H9 (cell line): ENCODE measurements at regions not wholly inside any gene's neighbourhood (a gene's known extent, or its start where the extent isn't known, plus 50 kb on each side); places are given as distances from the start of the nearest gene placed in this dataset.

Experiments used
- DNase-seq: peaks from one replicate; pipeline ENCODE4 v3.0.0-alpha.2; 2017
- H2AFZ ChIP-seq: one replicate; pipeline ENCODE4 v1.6.1; 2013; ENCODE audit warnings: mild to moderate bottlenecking, low read length, control low read depth, moderate library complexity
- H2AK5ac ChIP-seq: 2 replicates; pipeline ENCODE4 v1.6.1; 2013; ENCODE audit warnings: low read length, control low read depth, mixed read lengths; ENCODE audit not compliant: insufficient read length
- H2BK120ac ChIP-seq: one replicate; pipeline ENCODE4 v1.6.1; 2013; ENCODE audit warnings: low read depth, mild to moderate bottlenecking, low read length, control low read depth, inconsistent platforms; ENCODE audit not compliant: poor library complexity, severe bottlenecking
- H2BK12ac ChIP-seq: 2 replicates; pipeline ENCODE4 v1.6.1; 2013; ENCODE audit warnings: low read length, control low read depth, mixed read lengths, low read depth; ENCODE audit not compliant: insufficient read length
- H2BK15ac ChIP-seq: 2 replicates; pipeline ENCODE4 v1.6.1; 2013; ENCODE audit warnings: low read depth, low read length, control low read depth
- H2BK20ac ChIP-seq: one replicate; pipeline ENCODE4 v1.6.1; 2013; ENCODE audit warnings: low read depth, mild to moderate bottlenecking, low read length, control low read depth, inconsistent platforms; ENCODE audit not compliant: poor library complexity, severe bottlenecking
- H2BK5ac ChIP-seq: 2 replicates; pipeline ENCODE4 v1.6.1; 2013; ENCODE audit warnings: low read length, control low read depth, mixed read lengths; ENCODE audit not compliant: insufficient read length
- H3K14ac ChIP-seq: 2 replicates; pipeline ENCODE4 v1.6.1; 2013; ENCODE audit warnings: low read length, control low read depth; ENCODE audit not compliant: insufficient read depth
- H3K18ac ChIP-seq: 2 replicates; pipeline ENCODE4 v1.6.1; 2013; ENCODE audit warnings: low read depth, mild to moderate bottlenecking, mixed read lengths, low read length, control low read depth; ENCODE audit not compliant: insufficient read length
- H3K23ac ChIP-seq: 2 replicates; pipeline ENCODE4 v1.6.1; 2013; ENCODE audit warnings: low read length, control low read depth, mixed read lengths, low read depth; ENCODE audit not compliant: insufficient read length
- H3K23me2 ChIP-seq: 2 replicates; pipeline ENCODE4 v1.6.1; 2013; ENCODE audit warnings: low read depth, mild to moderate bottlenecking, mixed read lengths, low read length, control low read depth; ENCODE audit not compliant: insufficient read length, poor library complexity, severe bottlenecking
- H3K27ac ChIP-seq: 2 replicates; pipeline ENCODE4 v1.5.1; 2013; ENCODE audit warnings: low read length, control low read depth, mixed read lengths, low read depth; ENCODE audit not compliant: insufficient read length
- H3K27me3 ChIP-seq: 2 replicates; pipeline ENCODE4 v1.6.1; 2013; ENCODE audit warnings: low read length, control low read depth, inconsistent platforms; ENCODE audit not compliant: insufficient read depth
- H3K4ac ChIP-seq: 2 replicates; pipeline ENCODE4 v1.6.1; 2013; ENCODE audit warnings: low read depth, mild to moderate bottlenecking, control low read depth, inconsistent platforms, low read length, moderate library complexity
- H3K4me1 ChIP-seq: 2 replicates; pipeline ENCODE4 v1.6.1; 2013; ENCODE audit warnings: low read length, control low read depth, inconsistent platforms; ENCODE audit not compliant: insufficient read depth
- H3K4me2 ChIP-seq: 2 replicates; pipeline ENCODE4 v1.6.1; 2013; ENCODE audit warnings: low read length, control low read depth, mixed read lengths; ENCODE audit not compliant: insufficient read length, insufficient read depth
- H3K56ac ChIP-seq: 2 replicates; pipeline ENCODE4 v1.6.1; 2013; ENCODE audit warnings: low read depth, mild to moderate bottlenecking, mixed read lengths, low read length, control low read depth; ENCODE audit not compliant: insufficient read length
- H3K79me1 ChIP-seq: 2 replicates; pipeline ENCODE4 v1.6.1; 2013; ENCODE audit warnings: low read depth, mild to moderate bottlenecking, moderate library complexity, low read length, control low read depth, inconsistent platforms; ENCODE audit not compliant: insufficient read depth, poor library complexity, severe bottlenecking
- H3K79me2 ChIP-seq: 2 replicates; pipeline ENCODE4 v1.6.1; 2013; ENCODE audit warnings: low read length, control low read depth, inconsistent platforms; ENCODE audit not compliant: insufficient read depth
- H3K9ac ChIP-seq: 2 replicates; pipeline ENCODE4 v1.6.1; 2013; ENCODE audit warnings: low read length, control low read depth, mixed read lengths; ENCODE audit not compliant: insufficient read length; ENCODE audit errors: extremely low read depth
- H3K9me3 ChIP-seq: one replicate; pipeline ENCODE4 v1.6.1; 2013; ENCODE audit warnings: low read depth, low read length, inconsistent platforms; ENCODE audit not compliant: control insufficient read depth
- H3T11ph ChIP-seq: one replicate; pipeline ENCODE4 v1.6.1; 2013; ENCODE audit warnings: mild to moderate bottlenecking, low read length, control low read depth, inconsistent platforms
- H4K20me1 ChIP-seq: one replicate; pipeline ENCODE4 v1.6.1; 2013; ENCODE audit not compliant: control insufficient read depth, insufficient read length, insufficient read depth
- H4K5ac ChIP-seq: 2 replicates; pipeline ENCODE4 v1.6.1; 2013; ENCODE audit warnings: low read depth, mild to moderate bottlenecking, mixed read lengths, low read length, control low read depth; ENCODE audit not compliant: insufficient read length
- H4K8ac ChIP-seq: replicated peaks from 2 replicates; pipeline ENCODE4 v1.6.1; 2013; ENCODE audit warnings: low read length, control low read depth, mixed read lengths, low read depth; ENCODE audit not compliant: insufficient read length
- H4K91ac ChIP-seq: 2 replicates; pipeline ENCODE4 v1.6.1; 2013; ENCODE audit warnings: low read depth, mild to moderate bottlenecking, moderate library complexity, mixed read lengths, low read length, control low read depth; ENCODE audit not compliant: insufficient read length
- H3K27ac Mint-ChIP-seq, 3 experiments: 2 replicates in 2 of 3; 3 replicates in 1 of 3; pipeline ENCODE4 v1.8.0; 2020 to 2021; ENCODE audit warnings: mixed read lengths in 3 of 3, mild to moderate bottlenecking in 1 of 3, moderate library complexity in 1 of 3
- H3K27me3 Mint-ChIP-seq: 2 replicates; pipeline ENCODE4 v1.8.0; 2021; ENCODE audit warnings: low read depth, mild to moderate bottlenecking, moderate library complexity, mixed read lengths
- H3K36me3 Mint-ChIP-seq, 3 experiments: 2 replicates in 2 of 3; 3 replicates in 1 of 3; pipeline ENCODE4 v1.8.0; 2020 to 2021; ENCODE audit warnings: low read depth in 3 of 3, mixed read lengths in 3 of 3; ENCODE audit not compliant: insufficient read depth in 1 of 3
- H3K4me1 Mint-ChIP-seq, 2 experiments: 2 replicates each; pipeline ENCODE4 v1.8.0; 2020; ENCODE audit warnings: mixed read lengths in 2 of 2
- H3K4me3 Mint-ChIP-seq, 2 experiments: 2 replicates in 1 of 2; 3 replicates in 1 of 2; pipeline ENCODE4 v1.8.0; 2020 to 2021; ENCODE audit warnings: mild to moderate bottlenecking in 2 of 2, mixed read lengths in 2 of 2, moderate library complexity in 1 of 2
- H3K9me3 Mint-ChIP-seq, 2 experiments: 2 replicates in 1 of 2; 3 replicates in 1 of 2; pipeline ENCODE4 v1.8.0; 2020; ENCODE audit warnings: mild to moderate bottlenecking in 2 of 2, mixed read lengths in 2 of 2, moderate library complexity in 1 of 2
- CTCF ChIP-seq: fragments of 200-600 bp; sonication (generic); conservative IDR thresholded peaks from 3 replicates; pipeline ENCODE4 v1.8.0; 2021; ENCODE audit warnings: antibody characterized with exemption, mild to moderate bottlenecking
- WGBS: extraction: QIAGEN DNeasy Blood & Tissue Kit; methylation state at CpG from one replicate; pipeline ENCODE4 v1.1.7; 2013; ENCODE audit warnings: missing lambda C conversion rate, low lambda C conversion rate, mixed read lengths; ENCODE audit not compliant: insufficient read length; ENCODE audit errors: extremely low coverage; 5-methylcytosine and 5-hydroxymethylcytosine counted together

GRCh38 chr18:67661555-67661954, 145.0 kb upstream of the DSEL start:
- Histone ChIP-seq H3K4ac (no peak overlapping the region), H3K9ac (no peak overlapping the region), H3K4me1 (no peaks in the 10 kb centered on the region), H3K4me2 (no peak overlapping the region), H3K56ac (no peak overlapping the region), H3K14ac (no peak overlapping the region), H2BK120ac (no peak overlapping the region), H3K18ac (no peak overlapping the region), H3K27me3 (no peaks in the 10 kb centered on the region), H3K23me2 (no peaks in the 10 kb centered on the region), H3K27ac (no peak overlapping the region), H4K91ac (no peak overlapping the region), H2AK5ac (no peak overlapping the region), H3K79me1 (no peaks in the 10 kb centered on the region), H4K20me1 (no peaks in the 10 kb centered on the region), H2BK5ac (no peak overlapping the region), H4K8ac (no peak overlapping the region), H3K23ac (no peak overlapping the region), H2BK20ac (no peak overlapping the region), H4K5ac (no peak overlapping the region), H3K79me2 (no peaks in the 10 kb centered on the region), H3K9me3 (no peaks in the 10 kb centered on the region), H2BK12ac (no peak overlapping the region), H2BK15ac (no peak overlapping the region), H2AFZ (no peak overlapping the region), H3T11ph (no peak overlapping the region)
- H3K27ac Mint-ChIP-seq, result no peak overlapping the region
- no peaks in the 10 kb centered on the region; the same call in 1 of the 2 replicates for H3K27me3 Mint-ChIP-seq
- H3K4me3 Mint-ChIP-seq, result no peak overlapping the region
- no peaks in the 10 kb centered on the region for H3K36me3 Mint-ChIP-seq
- no peak for DNase-seq
- no peaks in the 10 kb centered on the region for H3K9me3 Mint-ChIP-seq
- no peak for TF ChIP-seq CTCF
- no CpG with 5 or more reads among the region's 2 CpGs for WGBS
- peaks cover 8 to 10% of the 10 kb centered on the region in 2 experiments; a peak in 3 of 4 replicates for H3K4me1 Mint-ChIP-seq
